ENCODE measurements at regions not wholly inside any gene's neighbourhood (a gene's known extent, or its start where the extent isn't known, plus 50 kb on each side); places are given as distances from the start of the nearest gene placed in this dataset.

DNA sequence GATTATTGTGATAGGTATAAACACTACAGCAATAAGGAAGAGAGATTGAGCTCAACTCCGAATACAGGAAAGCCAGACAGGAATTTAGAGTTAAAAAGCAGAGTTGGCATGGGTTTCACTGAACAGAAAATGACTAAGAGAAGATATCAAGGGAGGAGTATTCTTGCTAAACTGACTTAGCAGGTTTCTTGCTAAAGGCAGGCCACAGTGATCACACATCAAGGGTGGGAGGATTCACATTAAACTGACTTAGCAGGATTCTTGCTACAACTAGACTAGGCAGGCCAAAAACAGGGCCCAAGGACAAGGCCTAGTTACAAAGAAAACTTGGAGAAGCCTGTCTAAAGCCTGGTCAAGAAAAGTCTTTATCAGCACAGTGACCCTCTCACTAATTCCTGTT, 195.1 kb downstream of the MAGEB5 start:
- DNase-seq (ENCODE audit: low read depth): no peak
- TF ChIP-seq, protein P1, sequence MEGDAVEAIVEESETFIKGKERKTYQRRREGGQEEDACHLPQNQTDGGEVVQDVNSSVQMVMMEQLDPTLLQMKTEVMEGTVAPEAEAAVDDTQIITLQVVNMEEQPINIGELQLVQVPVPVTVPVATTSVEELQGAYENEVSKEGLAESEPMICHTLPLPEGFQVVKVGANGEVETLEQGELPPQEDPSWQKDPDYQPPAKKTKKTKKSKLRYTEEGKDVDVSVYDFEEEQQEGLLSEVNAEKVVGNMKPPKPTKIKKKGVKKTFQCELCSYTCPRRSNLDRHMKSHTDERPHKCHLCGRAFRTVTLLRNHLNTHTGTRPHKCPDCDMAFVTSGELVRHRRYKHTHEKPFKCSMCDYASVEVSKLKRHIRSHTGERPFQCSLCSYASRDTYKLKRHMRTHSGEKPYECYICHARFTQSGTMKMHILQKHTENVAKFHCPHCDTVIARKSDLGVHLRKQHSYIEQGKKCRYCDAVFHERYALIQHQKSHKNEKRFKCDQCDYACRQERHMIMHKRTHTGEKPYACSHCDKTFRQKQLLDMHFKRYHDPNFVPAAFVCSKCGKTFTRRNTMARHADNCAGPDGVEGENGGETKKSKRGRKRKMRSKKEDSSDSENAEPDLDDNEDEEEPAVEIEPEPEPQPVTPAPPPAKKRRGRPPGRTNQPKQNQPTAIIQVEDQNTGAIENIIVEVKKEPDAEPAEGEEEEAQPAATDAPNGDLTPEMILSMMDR (IDR thresholded peaks at IDR 0.05; ENCODE audit: insufficient read depth, low read depth, low read length): no peak
- Histone ChIP-seq H3K36me3 (ENCODE audit: control insufficient read depth, insufficient read depth, low read length) (no peaks in the 10 kb centered on the region), H3K4me3 (ENCODE audit: low read depth, low read length) (no peak overlapping the region), H3K27me3 (ENCODE audit: control insufficient read depth, insufficient read depth, low read length) (no peaks in the 10 kb centered on the region)
- CTCF ChIA-PET: interaction anchor here (1.1 kb wide), 1 partner anchor 610 kb away, joined by 3 read pairs; no protein-coding TSS in a partner anchor
- POLR2A ChIA-PET: no interaction called here

DNA sequence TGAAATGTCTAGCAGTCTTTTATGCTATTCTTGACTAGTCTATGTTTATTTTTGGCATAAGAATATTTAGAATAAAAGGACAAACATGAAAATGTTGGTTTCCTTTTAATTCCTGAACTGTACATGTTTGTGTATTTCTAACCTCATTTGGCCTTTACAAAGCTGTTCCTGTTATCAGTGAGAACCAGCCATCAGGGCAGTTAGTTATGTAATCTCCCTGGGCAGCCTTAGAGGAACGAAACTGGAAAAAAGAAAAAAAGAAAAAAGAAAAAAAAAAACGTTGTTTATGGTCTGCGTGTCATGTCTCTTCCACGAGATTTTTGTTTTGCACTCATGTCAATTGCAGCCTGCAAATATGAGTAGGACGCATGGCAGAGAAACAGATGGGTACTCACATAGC, 193.7 kb downstream of the MAGEB5 start:
- TF ChIP-seq, protein P1 (IDR thresholded peaks at IDR 0.05; ENCODE audit: insufficient read depth, low read depth, low read length): no peak
- H3K4me3 ChIP-seq (ENCODE audit: low read depth, low read length): no peak overlapping the region
- H3K27me3 ChIP-seq (ENCODE audit: control insufficient read depth, insufficient read depth, low read length): no peaks in the 10 kb centered on the region
- DNase-seq (ENCODE audit: low read depth): no peak
- ChIA-PET POLR2A (no interaction called here), CTCF (interaction anchor here (0.6 kb wide), 1 partner anchor 51 kb away, joined by 3 read pairs; no protein-coding TSS in a partner anchor)
- no peaks in the 10 kb centered on the region for H3K36me3 ChIP-seq (ENCODE audit: control insufficient read depth, insufficient read depth, low read length)

DNA sequence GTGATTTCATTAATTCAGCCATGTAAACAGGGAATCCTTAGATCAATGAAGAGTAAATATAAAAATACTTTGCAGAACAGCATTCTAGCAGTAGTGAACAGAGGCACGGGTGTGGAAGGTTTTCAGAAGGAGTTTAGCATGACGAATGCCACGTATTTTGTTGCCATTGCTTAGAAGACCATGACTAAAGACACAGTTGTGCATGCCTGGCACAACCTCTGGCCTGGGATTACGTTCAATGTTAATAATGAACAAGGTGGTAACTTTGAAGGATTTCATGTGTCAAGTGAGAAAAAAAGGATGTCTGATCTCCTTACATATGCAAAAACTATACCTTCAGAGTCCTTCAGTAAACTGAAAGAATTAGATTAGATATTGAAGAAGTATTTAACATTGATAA, 171.9 kb downstream of the MAGEB5 start:
- ChIA-PET CTCF (no interaction called here), POLR2A (no interaction called here)
- no peak overlapping the region for H3K4me3 ChIP-seq (ENCODE audit: low read depth, low read length)
- no peaks in the 10 kb centered on the region for H3K36me3 ChIP-seq (ENCODE audit: control insufficient read depth, insufficient read depth, low read length)
- TF ChIP-seq, protein P1 (IDR thresholded peaks at IDR 0.05; ENCODE audit: insufficient read depth, low read depth, low read length): no peak
- no peaks in the 10 kb centered on the region for H3K27me3 ChIP-seq (ENCODE audit: control insufficient read depth, insufficient read depth, low read length)
- DNase-seq (ENCODE audit: low read depth): no peak

DNA sequence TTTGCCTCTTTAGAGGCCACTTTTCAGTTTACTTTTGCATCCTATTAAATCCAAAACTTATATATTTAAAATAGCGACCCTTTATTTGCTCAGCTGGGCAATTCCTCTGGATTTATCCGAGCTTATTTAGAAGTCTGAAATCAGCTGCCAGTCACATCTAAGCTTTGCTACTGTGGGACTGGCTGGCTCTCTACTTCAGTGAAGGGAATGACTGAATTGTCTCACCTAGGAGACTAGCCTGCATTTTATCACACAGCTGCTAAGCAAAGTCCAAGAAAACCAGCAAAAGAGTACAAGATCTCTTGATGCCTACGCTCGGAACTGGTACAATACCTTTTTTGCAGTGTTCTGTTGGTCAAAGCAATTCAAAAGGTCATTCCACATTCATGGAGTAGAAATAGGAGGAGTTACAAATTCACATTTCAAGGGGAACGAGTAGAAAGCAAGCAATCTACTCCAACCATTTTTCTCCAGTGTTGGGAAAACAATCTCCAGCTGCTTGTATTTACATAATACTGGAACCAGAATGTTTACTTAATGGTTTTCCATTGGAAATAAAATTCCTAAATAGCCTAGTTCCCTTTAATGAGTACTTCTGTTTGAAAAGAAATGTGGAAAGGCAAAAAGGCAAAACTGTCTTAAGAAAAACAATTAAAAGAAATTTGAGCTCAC, 160.2 kb downstream of the MAGEB5 start:
- H3K27me3 ChIP-seq (ENCODE audit: control insufficient read depth, insufficient read depth, low read length): no peaks in the 10 kb centered on the region
- no peak overlapping the region for H3K4me3 ChIP-seq (ENCODE audit: low read depth, low read length)
- no peaks in the 10 kb centered on the region for H3K36me3 ChIP-seq (ENCODE audit: control insufficient read depth, insufficient read depth, low read length)
- POLR2A ChIA-PET: no interaction called here
- TF ChIP-seq, protein P1 (IDR thresholded peaks at IDR 0.05; ENCODE audit: insufficient read depth, low read depth, low read length): no peak
- DNase-seq (ENCODE audit: low read depth): no peak
- CTCF ChIA-PET: no interaction called here

DNA sequence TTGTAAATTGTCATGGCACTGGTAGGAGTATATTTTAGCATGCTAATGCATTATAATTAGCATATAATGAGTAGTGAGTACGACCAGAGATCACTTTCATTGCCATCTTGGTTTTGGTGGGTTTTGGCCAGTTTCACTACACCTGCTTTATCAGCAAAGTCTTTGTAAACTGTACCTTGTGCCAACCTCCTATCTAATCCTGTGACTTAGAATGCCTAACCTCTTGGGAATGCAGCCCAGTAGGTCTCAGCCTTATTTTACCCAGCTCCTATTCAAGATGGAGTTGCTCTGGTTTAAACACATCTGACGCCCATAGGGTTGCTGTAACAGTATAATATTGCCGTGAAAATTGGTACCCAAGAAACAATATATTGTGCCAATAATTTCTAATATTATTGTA, 159.4 kb downstream of the MAGEB5 start:
- H3K4me3 ChIP-seq (ENCODE audit: low read depth, low read length): no peak overlapping the region
- ChIA-PET POLR2A (no interaction called here), CTCF (no interaction called here)
- TF ChIP-seq, protein P1 (IDR thresholded peaks at IDR 0.05; ENCODE audit: insufficient read depth, low read depth, low read length): no peak
- no peaks in the 10 kb centered on the region for H3K27me3 ChIP-seq (ENCODE audit: control insufficient read depth, insufficient read depth, low read length)
- H3K36me3 ChIP-seq (ENCODE audit: control insufficient read depth, insufficient read depth, low read length): no peaks in the 10 kb centered on the region
- DNase-seq (ENCODE audit: low read depth): no peak

Data from BJ (cell line).